ENCODE measurements at regions not wholly inside any gene's neighbourhood (a gene's known extent, or its start where the extent isn't known, plus 50 kb on each side); places are given as distances from the start of the nearest gene placed in this dataset.

DNA sequence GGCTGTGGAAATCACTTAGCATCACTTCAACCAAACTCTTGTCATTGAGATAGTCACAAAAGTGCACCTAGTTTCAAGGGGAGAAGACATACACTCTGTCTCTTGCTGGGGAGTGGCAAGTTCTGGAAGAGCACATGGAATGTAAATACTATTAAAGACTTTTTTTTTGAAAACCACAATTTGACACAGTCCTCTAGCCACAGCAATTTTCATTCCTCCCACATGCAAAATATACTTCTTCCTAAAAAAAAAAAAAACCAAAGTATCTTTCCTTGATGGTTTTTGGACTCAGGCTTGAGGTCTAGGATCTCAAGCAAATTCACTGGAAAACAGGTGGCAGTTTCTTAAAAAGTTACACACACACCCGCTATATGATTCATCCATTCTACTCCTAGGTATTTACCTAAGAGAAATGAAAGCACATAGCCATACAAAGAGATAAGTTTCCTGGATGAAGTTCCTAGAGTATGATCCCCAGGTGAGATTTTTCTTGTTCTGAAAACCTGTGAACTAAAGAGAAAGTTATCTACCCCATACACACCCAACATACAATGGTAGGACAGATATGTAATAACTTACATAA, 295.8 kb downstream of the SP3 start:
- no peak overlapping the region for H3K27ac Mint-ChIP-seq
- 86% methylated on average over 1 of the region's 1 CpG; no CpG with 5 or more reads in 1 of the 2 experiments for WGBS, 2 experiments (ENCODE audit: insufficient coverage in 1 of 2, insufficient read length in 1 of 2)
- no peaks in the 10 kb centered on the region for H3K27me3 Mint-ChIP-seq (ENCODE audit: insufficient read depth)
- no peaks in the 10 kb centered on the region for H3K36me3 Mint-ChIP-seq (ENCODE audit: low read depth)
- Histone ChIP-seq H3K27ac (ENCODE audit: low read depth, low read length) (no peak overlapping the region), H3K9me3 (ENCODE audit: control insufficient read depth, low read length) (peaks cover 3% of the 10 kb centered on the region), H3K4me3 (ENCODE audit: low read length) (no peak overlapping the region), H3K4me1 (ENCODE audit: control insufficient read depth, insufficient read depth, low read length) (peaks cover 2% of the 10 kb centered on the region), H3K27me3 (ENCODE audit: control insufficient read depth, insufficient read depth, low read length, poor library complexity, severe bottlenecking) (no peaks in the 10 kb centered on the region), H3K9ac (ENCODE audit: extremely low read depth, low read length, poor library complexity, severe bottlenecking) (no peak overlapping the region), H3K36me3 (ENCODE audit: control insufficient read depth, insufficient read depth, low read length) (no peaks in the 10 kb centered on the region)
- no peak overlapping the region for H3K4me3 Mint-ChIP-seq
- TF ChIP-seq, protein P1, sequence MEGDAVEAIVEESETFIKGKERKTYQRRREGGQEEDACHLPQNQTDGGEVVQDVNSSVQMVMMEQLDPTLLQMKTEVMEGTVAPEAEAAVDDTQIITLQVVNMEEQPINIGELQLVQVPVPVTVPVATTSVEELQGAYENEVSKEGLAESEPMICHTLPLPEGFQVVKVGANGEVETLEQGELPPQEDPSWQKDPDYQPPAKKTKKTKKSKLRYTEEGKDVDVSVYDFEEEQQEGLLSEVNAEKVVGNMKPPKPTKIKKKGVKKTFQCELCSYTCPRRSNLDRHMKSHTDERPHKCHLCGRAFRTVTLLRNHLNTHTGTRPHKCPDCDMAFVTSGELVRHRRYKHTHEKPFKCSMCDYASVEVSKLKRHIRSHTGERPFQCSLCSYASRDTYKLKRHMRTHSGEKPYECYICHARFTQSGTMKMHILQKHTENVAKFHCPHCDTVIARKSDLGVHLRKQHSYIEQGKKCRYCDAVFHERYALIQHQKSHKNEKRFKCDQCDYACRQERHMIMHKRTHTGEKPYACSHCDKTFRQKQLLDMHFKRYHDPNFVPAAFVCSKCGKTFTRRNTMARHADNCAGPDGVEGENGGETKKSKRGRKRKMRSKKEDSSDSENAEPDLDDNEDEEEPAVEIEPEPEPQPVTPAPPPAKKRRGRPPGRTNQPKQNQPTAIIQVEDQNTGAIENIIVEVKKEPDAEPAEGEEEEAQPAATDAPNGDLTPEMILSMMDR (conservative IDR thresholded peaks at IDR 0.05): no peak
- H3K4me1 Mint-ChIP-seq: peaks cover 12% of the 10 kb centered on the region
- no peaks in the 10 kb centered on the region for H3K9me3 Mint-ChIP-seq
- DNase-seq: no peak

DNA sequence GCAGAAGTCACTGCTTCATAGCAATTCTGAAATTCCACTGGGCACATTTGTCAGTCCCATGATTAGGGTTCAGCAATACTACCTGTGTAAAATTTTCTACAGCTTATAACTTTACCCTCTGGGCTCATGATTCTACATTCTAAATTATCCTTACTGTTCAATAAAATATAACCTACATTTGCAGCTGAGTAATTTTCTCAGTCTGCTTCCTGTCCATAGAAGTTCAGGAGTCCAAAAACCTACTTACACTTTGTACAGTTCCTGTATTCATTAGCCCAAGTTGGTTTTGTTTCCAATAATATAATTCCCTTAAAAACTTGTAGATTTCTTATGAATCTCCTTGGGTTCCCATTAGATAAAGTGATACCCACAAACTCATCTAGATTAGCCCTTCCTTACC, 295.3 kb downstream of the SP3 start:
- no peak overlapping the region for H3K9ac ChIP-seq (ENCODE audit: extremely low read depth, low read length, poor library complexity, severe bottlenecking)
- H3K4me3 Mint-ChIP-seq: no peak overlapping the region
- H3K9me3 ChIP-seq (ENCODE audit: control insufficient read depth, low read length): peaks cover 3% of the 10 kb centered on the region
- H3K27me3 ChIP-seq (ENCODE audit: control insufficient read depth, insufficient read depth, low read length, poor library complexity, severe bottlenecking): no peaks in the 10 kb centered on the region
- H3K9me3 Mint-ChIP-seq: no peaks in the 10 kb centered on the region
- H3K4me3 ChIP-seq (ENCODE audit: low read length): no peak overlapping the region
- TF ChIP-seq, protein P1 (conservative IDR thresholded peaks at IDR 0.05): no peak
- H3K27ac ChIP-seq (ENCODE audit: low read depth, low read length): no peak overlapping the region
- H3K4me1 ChIP-seq (ENCODE audit: control insufficient read depth, insufficient read depth, low read length): peaks cover 2% of the 10 kb centered on the region
- H3K4me1 Mint-ChIP-seq: peaks cover 12% of the 10 kb centered on the region
- no peak overlapping the region for H3K27ac Mint-ChIP-seq
- no peaks in the 10 kb centered on the region for H3K36me3 ChIP-seq (ENCODE audit: control insufficient read depth, insufficient read depth, low read length)
- DNase-seq: no peak
- H3K27me3 Mint-ChIP-seq (ENCODE audit: insufficient read depth): no peaks in the 10 kb centered on the region
- no peaks in the 10 kb centered on the region for H3K36me3 Mint-ChIP-seq (ENCODE audit: low read depth)

DNA sequence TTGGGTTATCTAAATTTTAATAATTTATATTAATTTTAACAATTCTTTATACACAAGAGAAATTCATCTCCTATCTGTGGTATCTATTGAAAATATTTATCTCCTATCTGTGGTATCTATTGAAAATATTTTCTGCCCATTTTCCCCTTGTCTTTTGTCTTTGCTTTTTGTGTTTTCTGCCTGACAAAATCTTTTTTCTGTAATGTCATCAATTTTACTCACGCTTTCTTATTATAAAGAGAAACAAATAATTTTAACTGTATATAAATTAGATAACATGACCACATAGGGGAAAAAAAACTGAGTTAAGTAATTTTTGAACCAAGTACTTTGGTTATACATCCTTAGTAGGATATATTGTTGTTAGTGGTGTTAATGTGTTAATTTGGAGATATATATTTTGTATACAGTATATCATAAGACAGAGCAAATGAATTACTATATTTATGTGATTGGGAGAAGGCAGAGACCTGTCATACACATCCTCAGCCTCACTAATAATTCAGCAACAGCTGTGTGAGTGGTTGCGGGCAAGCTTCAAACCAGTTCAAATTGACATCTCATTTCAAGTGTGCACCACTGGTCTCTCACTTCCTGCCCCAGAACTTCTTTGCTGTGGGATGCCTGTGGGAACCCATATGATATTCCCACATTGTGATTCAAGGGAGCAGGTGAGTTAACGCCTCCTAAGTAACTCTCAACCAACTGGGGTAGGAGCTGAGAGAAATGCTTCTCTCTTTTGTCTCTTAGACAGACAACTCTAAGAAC, 292.4 kb downstream of the SP3 start:
- Mint-ChIP-seq H3K4me1 (no peaks in the 10 kb centered on the region), H3K27me3 (ENCODE audit: insufficient read depth) (no peaks in the 10 kb centered on the region), H3K4me3 (no peak overlapping the region), H3K36me3 (ENCODE audit: low read depth) (no peaks in the 10 kb centered on the region), H3K9me3 (no peaks in the 10 kb centered on the region), H3K27ac (no peak overlapping the region)
- 93 to 100% methylated on average over 1 to 2 of the region's 3 CpGs for WGBS, 2 experiments (ENCODE audit: insufficient coverage in 1 of 2, insufficient read length in 1 of 2)
- Histone ChIP-seq H3K4me3 (ENCODE audit: low read length) (no peak overlapping the region), H3K9me3 (ENCODE audit: control insufficient read depth, low read length) (peaks cover 3% of the 10 kb centered on the region), H3K4me1 (ENCODE audit: control insufficient read depth, insufficient read depth, low read length) (no peaks in the 10 kb centered on the region), H3K36me3 (ENCODE audit: control insufficient read depth, insufficient read depth, low read length) (no peaks in the 10 kb centered on the region), H3K9ac (ENCODE audit: extremely low read depth, low read length, poor library complexity, severe bottlenecking) (no peak overlapping the region), H3K27me3 (ENCODE audit: control insufficient read depth, insufficient read depth, low read length, poor library complexity, severe bottlenecking) (no peaks in the 10 kb centered on the region), H3K27ac (ENCODE audit: low read depth, low read length) (no peak overlapping the region)
- no peak for DNase-seq
- TF ChIP-seq, protein P1 (conservative IDR thresholded peaks at IDR 0.05): no peak
